Effector CD8-positive, alpha-beta T cell (primary cell): ENCODE measurements at regions not wholly inside any gene's neighbourhood (a gene's known extent, or its start where the extent isn't known, plus 50 kb on each side); places are given as distances from the start of the nearest gene placed in this dataset.

ENCODE experiments used
- DNase-seq: peaks from one replicate; lab custom pipeline; 2025; lab: John Stamatoyannopoulos, UW

- DNase-seq: no peak
These were observed 366.3 kb upstream of the IRX4 start for GRCh38 chr5:2249026-2249425.

- no peak for DNase-seq
These were observed 359.8 kb upstream of the IRX4 start for GRCh38 chr5:2242539-2242938.

- no peak for DNase-seq
These were observed 359.1 kb upstream of the IRX4 start for GRCh38 chr5:2241842-2242241.

- no peak for DNase-seq
These were observed 357.6 kb upstream of the IRX4 start for GRCh38 chr5:2240118-2240904.

GRCh38 chr5:2239201-2239910 lies 356.6 kb upstream of the IRX4 start:
- DNase-seq: no peak

- no peak for DNase-seq
These were observed 356.0 kb upstream of the IRX4 start for GRCh38 chr5:2238732-2239131.

GRCh38 chr5:2227433-2227832 lies 344.7 kb upstream of the IRX4 start:
- no peak for DNase-seq

- DNase-seq: no peak
These were observed 342.0 kb upstream of the IRX4 start for GRCh38 chr5:2224689-2225088.

GRCh38 chr5:2223303-2223702 lies 340.6 kb upstream of the IRX4 start:
- DNase-seq: no peak

- DNase-seq: no peak
These were observed 339.7 kb upstream of the IRX4 start for GRCh38 chr5:2222246-2222992.

GRCh38 chr5:2221450-2221849 lies 338.7 kb upstream of the IRX4 start:
- DNase-seq: no peak

GRCh38 chr5:2220741-2221140 lies 338.0 kb upstream of the IRX4 start:
- no peak for DNase-seq

- DNase-seq: no peak
These were observed 336.5 kb upstream of the IRX4 start for GRCh38 chr5:2219149-2219776.

- DNase-seq: no peak
These were observed 334.5 kb upstream of the IRX4 start for GRCh38 chr5:2217219-2217618.

GRCh38 chr5:2214910-2215590 lies 332.3 kb upstream of the IRX4 start:
- DNase-seq: no peak

- DNase-seq: no peak
These were observed 330.5 kb upstream of the IRX4 start for GRCh38 chr5:2213121-2213730.

GRCh38 chr5:2212481-2212880 lies 329.8 kb upstream of the IRX4 start:
- DNase-seq: no peak

GRCh38 chr5:2208239-2208544 lies 325.5 kb upstream of the IRX4 start:
- no peak for DNase-seq

GRCh38 chr5:2207416-2208238 lies 324.9 kb upstream of the IRX4 start:
- DNase-seq: no peak

- no peak for DNase-seq
These were observed 324.3 kb upstream of the IRX4 start for GRCh38 chr5:2207109-2207399.
